ENCODE measurements at regions not wholly inside any gene's neighbourhood (a gene's known extent, or its start where the extent isn't known, plus 50 kb on each side); places are given as distances from the start of the nearest gene placed in this dataset.

DNA sequence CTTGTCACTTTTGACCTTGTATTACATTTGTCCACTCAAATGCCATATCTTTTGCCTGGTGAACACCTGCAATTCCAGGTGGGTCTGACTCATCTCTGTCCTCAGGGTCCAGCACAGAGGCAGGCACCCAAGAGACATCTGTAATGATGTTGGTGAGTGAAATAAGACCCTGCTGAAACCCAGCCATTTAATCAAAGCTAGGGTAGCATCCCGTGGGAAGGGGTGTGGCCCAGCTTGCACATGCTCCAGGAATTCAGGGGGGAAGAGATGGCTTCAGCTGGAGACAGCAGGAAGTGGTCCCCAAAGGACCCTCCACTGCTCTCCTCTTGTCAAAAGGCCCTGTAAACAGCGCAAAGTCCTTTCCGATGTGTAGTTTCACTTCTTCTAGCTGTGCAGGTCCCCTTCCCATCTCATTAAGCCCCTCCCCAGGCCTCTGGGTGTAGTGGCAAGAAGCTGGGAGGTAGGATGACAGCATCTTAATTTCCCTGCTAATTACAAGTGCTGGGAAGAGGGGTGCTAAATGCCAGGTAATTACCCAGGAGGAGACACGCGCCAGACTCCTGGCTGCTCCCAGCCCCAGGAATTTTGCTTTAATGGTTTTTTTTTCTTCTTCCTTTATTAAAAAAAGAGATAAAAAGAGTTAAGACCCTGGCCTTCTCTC, 54.4 kb upstream of the TRABD2B start:
- DNase-seq, result peak; percentile 31

DNA sequence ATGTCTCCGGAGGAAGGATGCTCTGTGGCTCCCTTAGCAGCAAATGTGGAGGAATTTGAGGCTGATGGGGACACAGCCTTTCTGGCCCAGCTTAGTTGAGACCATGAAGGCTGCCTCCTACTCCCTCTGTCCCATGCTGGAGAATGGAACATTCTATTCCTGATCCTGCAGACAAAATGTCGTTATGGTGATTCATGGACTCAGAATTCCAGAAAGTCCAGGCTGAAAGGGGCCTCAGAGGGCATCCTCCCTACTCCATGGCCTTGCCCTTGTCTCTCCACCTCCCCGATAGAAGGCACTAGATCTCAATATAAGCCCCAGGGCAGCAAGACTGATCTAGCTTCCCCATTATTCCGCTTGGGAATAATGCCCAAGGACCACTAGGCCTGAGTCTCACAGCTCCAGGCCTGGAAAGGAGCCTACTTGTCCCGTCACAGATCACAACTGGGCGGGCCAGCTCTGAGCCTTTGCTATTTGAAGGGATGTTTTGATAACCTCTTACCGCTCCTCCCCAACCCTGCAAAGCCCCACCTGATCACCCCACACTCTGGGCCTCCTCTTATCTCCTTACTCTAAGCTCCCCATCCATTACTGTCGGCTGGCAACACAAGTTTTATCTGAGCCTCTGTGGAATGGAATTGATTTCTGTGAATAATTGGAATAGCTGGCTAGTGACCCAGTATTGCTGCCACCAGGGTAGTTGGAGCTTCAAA, 52.8 kb upstream of the TRABD2B start:
- DNase-seq, result no peak

DNA sequence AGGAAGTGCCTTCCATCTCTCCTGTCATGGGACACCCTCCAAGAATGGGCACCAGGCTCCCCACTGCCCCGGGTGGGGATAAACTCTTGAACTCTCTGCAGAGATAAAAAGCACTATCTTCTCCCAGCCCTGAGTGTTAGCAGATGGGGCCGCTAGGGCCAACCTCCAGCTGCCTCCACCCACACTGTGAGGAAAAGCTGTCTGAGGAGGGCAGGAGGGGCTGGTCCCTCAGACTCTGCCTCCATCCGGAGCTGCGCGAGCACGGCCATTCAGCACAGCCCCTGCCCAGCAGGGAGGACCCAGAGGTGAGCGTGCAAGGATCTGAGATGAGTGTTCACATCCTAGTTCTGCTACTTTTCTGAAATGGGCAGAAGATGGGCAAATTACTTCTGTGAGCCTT, 51.8 kb upstream of the TRABD2B start:
- DNase-seq, result no peak

DNA sequence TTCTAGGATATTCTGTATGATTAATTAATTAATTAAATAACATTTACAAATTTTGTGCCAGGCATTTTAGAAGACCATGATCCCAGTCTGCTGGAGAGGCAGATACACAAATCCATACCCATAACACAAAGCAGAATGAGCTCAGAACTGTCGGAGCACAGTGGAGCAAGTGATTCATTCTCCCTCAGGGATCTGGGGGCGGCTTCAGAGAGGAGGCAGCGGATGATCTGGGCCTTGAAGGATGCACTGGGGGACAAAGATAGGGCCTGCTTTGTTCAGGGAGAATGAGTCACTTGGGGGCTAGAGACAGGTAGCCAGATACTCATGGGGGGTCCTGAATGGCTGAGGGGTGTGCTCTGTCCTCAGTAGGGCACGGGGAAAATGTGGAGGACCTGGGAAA, 50.9 kb upstream of the TRABD2B start:
- DNase-seq, result no peak

DNA sequence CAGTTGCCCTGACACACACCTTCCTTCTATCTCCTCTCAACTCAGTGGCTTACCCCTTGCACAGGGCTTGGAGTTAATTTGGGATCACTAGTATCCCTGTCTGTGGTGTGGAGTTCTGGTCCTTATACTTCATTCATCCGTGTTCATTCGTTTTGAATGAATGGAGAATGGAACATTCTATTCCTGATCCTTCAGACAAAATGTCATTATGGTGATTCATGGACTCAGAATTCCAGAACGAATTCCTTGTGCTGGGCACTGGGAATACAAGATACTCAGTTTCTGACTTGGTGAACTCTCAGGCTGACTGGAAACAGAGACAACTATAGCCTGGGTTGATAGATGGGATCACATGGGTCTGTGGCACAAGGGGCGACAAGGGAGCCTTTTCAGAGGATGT, 49.9 kb upstream of the TRABD2B start:
- no peak for DNase-seq

All from right hindlimb (tissue), 1 donor.